ENCODE measurements at regions not wholly inside any gene's neighbourhood (a gene's known extent, or its start where the extent isn't known, plus 50 kb on each side); places are given as distances from the start of the nearest gene placed in this dataset.
"Not testable (repeated sequence)": the region's sequence is repeated elsewhere in the genome, so short reads cannot be mapped to it uniquely, and the experiment has no call there.

- TF ChIP-seq, protein P1, sequence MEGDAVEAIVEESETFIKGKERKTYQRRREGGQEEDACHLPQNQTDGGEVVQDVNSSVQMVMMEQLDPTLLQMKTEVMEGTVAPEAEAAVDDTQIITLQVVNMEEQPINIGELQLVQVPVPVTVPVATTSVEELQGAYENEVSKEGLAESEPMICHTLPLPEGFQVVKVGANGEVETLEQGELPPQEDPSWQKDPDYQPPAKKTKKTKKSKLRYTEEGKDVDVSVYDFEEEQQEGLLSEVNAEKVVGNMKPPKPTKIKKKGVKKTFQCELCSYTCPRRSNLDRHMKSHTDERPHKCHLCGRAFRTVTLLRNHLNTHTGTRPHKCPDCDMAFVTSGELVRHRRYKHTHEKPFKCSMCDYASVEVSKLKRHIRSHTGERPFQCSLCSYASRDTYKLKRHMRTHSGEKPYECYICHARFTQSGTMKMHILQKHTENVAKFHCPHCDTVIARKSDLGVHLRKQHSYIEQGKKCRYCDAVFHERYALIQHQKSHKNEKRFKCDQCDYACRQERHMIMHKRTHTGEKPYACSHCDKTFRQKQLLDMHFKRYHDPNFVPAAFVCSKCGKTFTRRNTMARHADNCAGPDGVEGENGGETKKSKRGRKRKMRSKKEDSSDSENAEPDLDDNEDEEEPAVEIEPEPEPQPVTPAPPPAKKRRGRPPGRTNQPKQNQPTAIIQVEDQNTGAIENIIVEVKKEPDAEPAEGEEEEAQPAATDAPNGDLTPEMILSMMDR (IDR thresholded peaks at IDR 0.05) = not testable (repeated sequence)
- TF ChIP-seq POLR2AphosphoS5, POLR2A (IDR thresholded peaks at IDR 0.05): not testable (repeated sequence)
Measured at GRCh38 chr2:87217005-87217404, 195.4 kb upstream of the PLGLB1 start.
